ENCODE measurements at regions not wholly inside any gene's neighbourhood (a gene's known extent, or its start where the extent isn't known, plus 50 kb on each side); places are given as distances from the start of the nearest gene placed in this dataset.
"Not testable (repeated sequence)": the region's sequence is repeated elsewhere in the genome, so short reads cannot be mapped to it uniquely, and the experiment has no call there.

DNA sequence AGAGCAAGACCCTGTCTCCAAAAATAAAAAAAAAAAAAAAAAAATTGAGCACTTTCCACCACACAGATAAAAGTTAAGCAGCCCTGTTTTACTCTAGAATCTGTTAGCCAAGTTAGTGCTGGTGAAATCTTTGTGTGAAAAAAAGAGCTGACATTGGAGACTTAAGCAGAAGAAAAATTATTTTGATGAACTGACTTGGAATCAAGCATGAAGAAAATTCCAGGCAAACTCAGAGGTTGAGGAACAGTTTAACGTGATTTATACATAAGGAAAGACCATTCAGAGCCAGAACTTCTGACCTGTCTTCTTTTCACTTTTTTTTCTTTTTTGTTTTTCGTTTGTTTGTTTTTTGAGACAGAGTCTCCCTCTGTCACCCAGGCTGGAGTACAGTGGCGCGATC lies 79.6 kb upstream of the RBPJ start:
- Histone ChIP-seq H3K27me3 (ENCODE audit: insufficient read depth, low read depth) (no peaks in the 10 kb centered on the region), H3K4me3 (no peak overlapping the region), H3K79me2 (ENCODE audit: low read depth) (no peaks in the 10 kb centered on the region), H3K4me2 (no peak overlapping the region), H4K20me1 (ENCODE audit: insufficient read depth) (no peaks in the 10 kb centered on the region), H3K27ac (no peak overlapping the region), H3F3A (ENCODE audit: insufficient read depth, low read depth) (peaks cover 5% of the 10 kb centered on the region; the same call in 1 of the 2 replicates), H3K36me3 (ENCODE audit: low read depth) (no peaks in the 10 kb centered on the region), H3K4me1 (replicated peaks; ENCODE audit: insufficient read depth) (peaks cover 24% of the 10 kb centered on the region), H3K9me2 (ENCODE audit: insufficient read depth) (no peaks in the 10 kb centered on the region), H2AFZ (no peak overlapping the region), H3K9me3 (ENCODE audit: insufficient read depth, low read depth) (no peaks in the 10 kb centered on the region)
- BruUV-seq (replicated peaks) = no TSS peak
- ChIA-PET POLR2A (ENCODE audit: unreplicated experiment) (no interaction called here), CTCF (no interaction called here)
- TF ChIP-seq EZH2 (IDR thresholded peaks at IDR 0.05; ENCODE audit: low read depth) = no peak
- TF ChIP-seq CTCF (conservative IDR thresholded peaks at IDR 0.05) = no peak
- DNase-seq = no peak
- intact Hi-C loops (cut with micrococcal nuclease; ENCODE audit: unreplicated experiment) = no loop called here

- Histone ChIP-seq H3K4me3 (no peak overlapping the region), H3K9me2 (ENCODE audit: insufficient read depth) (no peaks in the 10 kb centered on the region), H3K27ac (no peak overlapping the region), H4K20me1 (ENCODE audit: insufficient read depth) (no peaks in the 10 kb centered on the region), H3K27me3 (ENCODE audit: insufficient read depth, low read depth) (no peaks in the 10 kb centered on the region), H3K4me1 (replicated peaks; ENCODE audit: insufficient read depth) (peaks cover 24% of the 10 kb centered on the region), H3K9me3 (ENCODE audit: insufficient read depth, low read depth) (no peaks in the 10 kb centered on the region), H3K79me2 (ENCODE audit: low read depth) (no peaks in the 10 kb centered on the region), H2AFZ (no peak overlapping the region), H3K4me2 (no peak overlapping the region), H3F3A (ENCODE audit: insufficient read depth, low read depth) (0 out of 2 replicates have a peak, but pooled peaks cover 5% of the 10 kb centered on the region), H3K36me3 (ENCODE audit: low read depth) (no peaks in the 10 kb centered on the region)
- POLR2A ChIA-PET (ENCODE audit: unreplicated experiment) = no interaction called here
- no TSS peak for BruUV-seq (replicated peaks)
- intact Hi-C loops (cut with micrococcal nuclease; ENCODE audit: unreplicated experiment) = no loop called here
- peak in 1 of 2 experiments; percentile 37 for DNase-seq
- CTCF ChIA-PET = no interaction called here
- TF ChIP-seq CTCF (conservative IDR thresholded peaks at IDR 0.05) = no peak
- no peak for TF ChIP-seq EZH2 (IDR thresholded peaks at IDR 0.05; ENCODE audit: low read depth)
Measured at GRCh38 chr4:26242451-26242850, 78.4 kb upstream of the RBPJ start.

- H3K9me3 ChIP-seq (ENCODE audit: insufficient read depth, low read depth); H3K79me2 ChIP-seq (ENCODE audit: low read depth); DNase-seq; H3K36me3 ChIP-seq (ENCODE audit: low read depth); intact Hi-C loops (cut with micrococcal nuclease; ENCODE audit: unreplicated experiment); CTCF ChIA-PET; BruUV-seq (replicated peaks); H3K4me3 ChIP-seq; POLR2A ChIA-PET (ENCODE audit: unreplicated experiment); H4K20me1 ChIP-seq (ENCODE audit: insufficient read depth); H3K27me3 ChIP-seq (ENCODE audit: insufficient read depth, low read depth); H3K27ac ChIP-seq; H2AFZ ChIP-seq; H3K9me2 ChIP-seq (ENCODE audit: insufficient read depth); H3F3A ChIP-seq (ENCODE audit: insufficient read depth, low read depth); H3K4me2 ChIP-seq: not testable (repeated sequence)
- H3K4me1 ChIP-seq (replicated peaks; ENCODE audit: insufficient read depth) = peaks cover 13% of the 10 kb centered on the region; the same call in 1 of the 2 replicates
Measured at GRCh38 chr4:26244138-26244537, 76.7 kb upstream of the RBPJ start.

GRCh38 chr4:26248647-26249046 lies 72.2 kb upstream of the RBPJ start:
- DNase-seq = no peak
- no peak overlapping the region for H3K27ac ChIP-seq
- H3K9me3 ChIP-seq (ENCODE audit: insufficient read depth, low read depth) = no peaks in the 10 kb centered on the region
- H3F3A ChIP-seq (ENCODE audit: insufficient read depth, low read depth) = 0 out of 2 replicates have a peak, but pooled peaks cover 2% of the 10 kb centered on the region
- BruUV-seq (replicated peaks) = no TSS peak
- H3K4me3 ChIP-seq = no peak overlapping the region
- no peaks in the 10 kb centered on the region for H3K79me2 ChIP-seq (ENCODE audit: low read depth)
- no peak for TF ChIP-seq CTCF (conservative IDR thresholded peaks at IDR 0.05)
- no peak for TF ChIP-seq EZH2 (IDR thresholded peaks at IDR 0.05; ENCODE audit: low read depth)
- no peak overlapping the region for H2AFZ ChIP-seq
- POLR2A ChIA-PET (ENCODE audit: unreplicated experiment) = interaction anchor here (0.7 kb wide), 1 partner anchor 70 kb away, joined by 3 read pairs; no protein-coding TSS in a partner anchor
- no peaks in the 10 kb centered on the region for H4K20me1 ChIP-seq (ENCODE audit: insufficient read depth)
- peaks cover 13% of the 10 kb centered on the region for H3K4me1 ChIP-seq (replicated peaks; ENCODE audit: insufficient read depth)
- H3K27me3 ChIP-seq (ENCODE audit: insufficient read depth, low read depth) = no peaks in the 10 kb centered on the region
- CTCF ChIA-PET = no interaction called here
- H3K36me3 ChIP-seq (ENCODE audit: low read depth) = no peaks in the 10 kb centered on the region
- intact Hi-C loops (cut with micrococcal nuclease; ENCODE audit: unreplicated experiment) = no loop called here
- no peak overlapping the region for H3K4me2 ChIP-seq
- H3K9me2 ChIP-seq (ENCODE audit: insufficient read depth) = no peaks in the 10 kb centered on the region

Measured in PC-9 (cell line).